Activated CD4-positive, alpha-beta T cell treated with anti-CD3 and anti-CD28 coated beads for 36 hours (primary cell): ENCODE measurements at regions not wholly inside any gene's neighbourhood (a gene's known extent, or its start where the extent isn't known, plus 50 kb on each side); places are given as distances from the start of the nearest gene placed in this dataset.

ENCODE experiments used
- ATAC-seq: fragments of 200-7000 bp; cut with Tn5 transposase; one replicate; pipeline ENCODE4 v1.10.0; 2021; ENCODE audit warnings: mild to moderate bottlenecking, moderate library complexity
- CTCF ChIA-PET: fragments of 350-600 bp; sonication (Branson Sonifier 250); formaldehyde crosslinking; loops from one replicate; lab custom pipeline; 2021; ENCODE audit warnings: antibody characterized with exemption; lab: Charles Lee
- POLR2A ChIA-PET: fragments of 350-600 bp; sonication (Branson Sonifier 250); formaldehyde crosslinking; loops from one replicate; lab custom pipeline; 2021; ENCODE audit warnings: antibody characterized with exemption, inconsistent platforms; lab: Charles Lee
- DNase-seq: peaks from one replicate; pipeline ENCODE4 v3.0.0-alpha.2; 2020
- H3K27ac Mint-ChIP-seq: one replicate; pipeline ENCODE4 v1.8.0; 2021; ENCODE audit warnings: mixed read lengths
- H3K27me3 Mint-ChIP-seq: one replicate; pipeline ENCODE4 v1.8.0; 2021; ENCODE audit warnings: mixed read lengths
- H3K36me3 Mint-ChIP-seq: one replicate; pipeline ENCODE4 v1.8.0; 2021; ENCODE audit warnings: low read depth, mixed read lengths
- H3K4me1 Mint-ChIP-seq: one replicate; pipeline ENCODE4 v1.8.0; 2021; ENCODE audit warnings: mixed read lengths
- H3K4me3 Mint-ChIP-seq: one replicate; pipeline ENCODE4 v1.8.0; 2021; ENCODE audit warnings: mild to moderate bottlenecking, moderate library complexity, mixed read lengths
- H3K9me3 Mint-ChIP-seq: one replicate; pipeline ENCODE4 v1.8.0; 2021; ENCODE audit warnings: low read depth, mixed read lengths
- intact Hi-C, 2 experiments: fragments of 100-400 bp; cut with DNase I in 1 of 2; cut with micrococcal nuclease in 1 of 2; formaldehyde crosslinking; loops; one replicate each; pipeline versions ENCODE4 v1.14.2 to v1.15.1; 2022 to 2024; cut with DNase I, micrococcal nuclease

- DNase-seq (no peak), ATAC-seq (no peak)
- intact Hi-C loops, result no loop called here
- Mint-ChIP-seq H3K4me3 (no peak overlapping the region), H3K27me3 (peaks cover 11% of the 10 kb centered on the region), H3K9me3 (no peaks in the 10 kb centered on the region), H3K36me3 (no peaks in the 10 kb centered on the region), H3K27ac (no peak overlapping the region), H3K4me1 (no peaks in the 10 kb centered on the region)
- CTCF ChIA-PET, result no interaction called here
- POLR2A ChIA-PET, result no interaction called here
These were observed 399.4 kb downstream of the PTPRU start for GRCh38 chr1:29635501-29636263.

GRCh38 chr1:29634746-29635335, 398.5 kb downstream of the PTPRU start:
- H3K27me3 Mint-ChIP-seq, result peaks cover 11% of the 10 kb centered on the region
- ATAC-seq, result no peak
- no peak overlapping the region for H3K27ac Mint-ChIP-seq
- intact Hi-C loops, result no loop called here
- no peaks in the 10 kb centered on the region for H3K9me3 Mint-ChIP-seq
- CTCF ChIA-PET, result no interaction called here
- H3K4me1 Mint-ChIP-seq, result no peaks in the 10 kb centered on the region
- H3K36me3 Mint-ChIP-seq, result no peaks in the 10 kb centered on the region
- POLR2A ChIA-PET, result no interaction called here
- no peak overlapping the region for H3K4me3 Mint-ChIP-seq
- no peak for DNase-seq

- DNase-seq, result no peak
- H3K27me3 Mint-ChIP-seq, result peaks cover 11% of the 10 kb centered on the region
- no peaks in the 10 kb centered on the region for H3K4me1 Mint-ChIP-seq
- H3K27ac Mint-ChIP-seq, result no peak overlapping the region
- ATAC-seq, result no peak
- no peaks in the 10 kb centered on the region for H3K9me3 Mint-ChIP-seq
- ChIA-PET CTCF (no interaction called here), POLR2A (no interaction called here)
- no peaks in the 10 kb centered on the region for H3K36me3 Mint-ChIP-seq
- no peak overlapping the region for H3K4me3 Mint-ChIP-seq
- intact Hi-C loops, result no loop called here
These were observed 398.0 kb downstream of the PTPRU start for GRCh38 chr1:29634324-29634723.

- POLR2A ChIA-PET, result no interaction called here
- Mint-ChIP-seq H3K9me3 (no peaks in the 10 kb centered on the region), H3K36me3 (no peaks in the 10 kb centered on the region), H3K27ac (no peak overlapping the region), H3K27me3 (peaks cover 13% of the 10 kb centered on the region), H3K4me1 (no peaks in the 10 kb centered on the region), H3K4me3 (no peak overlapping the region)
- CTCF ChIA-PET, result no interaction called here
- ATAC-seq (no peak), DNase-seq (no peak)
- intact Hi-C loops, result no loop called here
These were observed 397.4 kb downstream of the PTPRU start for GRCh38 chr1:29633771-29634170.

- POLR2A ChIA-PET, result no interaction called here
- no peak for ATAC-seq
- Mint-ChIP-seq H3K36me3 (no peaks in the 10 kb centered on the region), H3K9me3 (peaks cover under 1% of the 10 kb centered on the region), H3K4me1 (no peaks in the 10 kb centered on the region), H3K27ac (no peak overlapping the region), H3K27me3 (peaks cover 13% of the 10 kb centered on the region), H3K4me3 (no peak overlapping the region)
- CTCF ChIA-PET, result no interaction called here
- DNase-seq, result no peak
- intact Hi-C loops, result no loop called here
These were observed 396.7 kb downstream of the PTPRU start for GRCh38 chr1:29632806-29633615.

- DNase-seq (no peak), ATAC-seq (no peak)
- peaks cover 2% of the 10 kb centered on the region for H3K9me3 Mint-ChIP-seq
- H3K27ac Mint-ChIP-seq, result no peak overlapping the region
- intact Hi-C loops, result no loop called here
- H3K4me1 Mint-ChIP-seq, result no peaks in the 10 kb centered on the region
- H3K36me3 Mint-ChIP-seq, result no peaks in the 10 kb centered on the region
- peaks cover 11% of the 10 kb centered on the region for H3K27me3 Mint-ChIP-seq
- ChIA-PET CTCF (no interaction called here), POLR2A (no interaction called here)
- H3K4me3 Mint-ChIP-seq, result no peak overlapping the region
These were observed 395.8 kb downstream of the PTPRU start for GRCh38 chr1:29631836-29632805.

GRCh38 chr1:29631361-29631760, 395.0 kb downstream of the PTPRU start:
- intact Hi-C loops, result no loop called here
- no peak for ATAC-seq
- Mint-ChIP-seq H3K36me3 (no peaks in the 10 kb centered on the region), H3K27me3 (peaks cover 11% of the 10 kb centered on the region), H3K27ac (no peak overlapping the region), H3K4me1 (no peaks in the 10 kb centered on the region), H3K9me3 (peaks cover 2% of the 10 kb centered on the region), H3K4me3 (no peak overlapping the region)
- no peak for DNase-seq
- ChIA-PET POLR2A (no interaction called here), CTCF (no interaction called here)

GRCh38 chr1:29630756-29631155, 394.4 kb downstream of the PTPRU start:
- no peak for ATAC-seq
- Mint-ChIP-seq H3K9me3 (peaks cover 2% of the 10 kb centered on the region), H3K27me3 (peaks cover 9% of the 10 kb centered on the region), H3K27ac (no peak overlapping the region), H3K4me1 (no peaks in the 10 kb centered on the region), H3K4me3 (no peak overlapping the region), H3K36me3 (no peaks in the 10 kb centered on the region)
- intact Hi-C loops, result no loop called here
- no peak for DNase-seq
- CTCF ChIA-PET, result no interaction called here
- POLR2A ChIA-PET, result no interaction called here

GRCh38 chr1:29629814-29630516, 393.6 kb downstream of the PTPRU start:
- CTCF ChIA-PET, result no interaction called here

GRCh38 chr1:29629401-29629800, 393.1 kb downstream of the PTPRU start:
- CTCF ChIA-PET, result no interaction called here
- intact Hi-C loops, result no loop called here
- H3K27me3 Mint-ChIP-seq, result peaks cover 9% of the 10 kb centered on the region
- ATAC-seq, result no peak
- H3K36me3 Mint-ChIP-seq, result no peaks in the 10 kb centered on the region
- no peak overlapping the region for H3K4me3 Mint-ChIP-seq
- H3K4me1 Mint-ChIP-seq, result no peaks in the 10 kb centered on the region
- no peak for DNase-seq
- peaks cover 2% of the 10 kb centered on the region for H3K9me3 Mint-ChIP-seq
- POLR2A ChIA-PET, result no interaction called here
- no peak overlapping the region for H3K27ac Mint-ChIP-seq

More at GRCh38 chr1:29629814-29630516, 393.6 kb downstream of the PTPRU start:
- H3K27ac Mint-ChIP-seq, result no peak overlapping the region
- POLR2A ChIA-PET, result no interaction called here
- no peak overlapping the region for H3K4me3 Mint-ChIP-seq
- H3K27me3 Mint-ChIP-seq, result peaks cover 6% of the 10 kb centered on the region
- ATAC-seq (no peak), DNase-seq (no peak)
- intact Hi-C loops, result no loop called here
- no peaks in the 10 kb centered on the region for H3K36me3 Mint-ChIP-seq
- peaks cover 2% of the 10 kb centered on the region for H3K9me3 Mint-ChIP-seq
- no peaks in the 10 kb centered on the region for H3K4me1 Mint-ChIP-seq

GRCh38 chr1:29628190-29628589, 391.9 kb downstream of the PTPRU start:
- Mint-ChIP-seq H3K27ac (no peak overlapping the region), H3K27me3 (peaks cover 5% of the 10 kb centered on the region), H3K4me1 (no peaks in the 10 kb centered on the region), H3K36me3 (no peaks in the 10 kb centered on the region), H3K4me3 (no peak overlapping the region), H3K9me3 (peaks cover 2% of the 10 kb centered on the region)
- ChIA-PET CTCF (no interaction called here), POLR2A (no interaction called here)
- no peak for DNase-seq
- no peak for ATAC-seq
- intact Hi-C loops, result no loop called here
